ENCODE measurements at regions not wholly inside any gene's neighbourhood (a gene's known extent, or its start where the extent isn't known, plus 50 kb on each side); places are given as distances from the start of the nearest gene placed in this dataset.

DNA sequence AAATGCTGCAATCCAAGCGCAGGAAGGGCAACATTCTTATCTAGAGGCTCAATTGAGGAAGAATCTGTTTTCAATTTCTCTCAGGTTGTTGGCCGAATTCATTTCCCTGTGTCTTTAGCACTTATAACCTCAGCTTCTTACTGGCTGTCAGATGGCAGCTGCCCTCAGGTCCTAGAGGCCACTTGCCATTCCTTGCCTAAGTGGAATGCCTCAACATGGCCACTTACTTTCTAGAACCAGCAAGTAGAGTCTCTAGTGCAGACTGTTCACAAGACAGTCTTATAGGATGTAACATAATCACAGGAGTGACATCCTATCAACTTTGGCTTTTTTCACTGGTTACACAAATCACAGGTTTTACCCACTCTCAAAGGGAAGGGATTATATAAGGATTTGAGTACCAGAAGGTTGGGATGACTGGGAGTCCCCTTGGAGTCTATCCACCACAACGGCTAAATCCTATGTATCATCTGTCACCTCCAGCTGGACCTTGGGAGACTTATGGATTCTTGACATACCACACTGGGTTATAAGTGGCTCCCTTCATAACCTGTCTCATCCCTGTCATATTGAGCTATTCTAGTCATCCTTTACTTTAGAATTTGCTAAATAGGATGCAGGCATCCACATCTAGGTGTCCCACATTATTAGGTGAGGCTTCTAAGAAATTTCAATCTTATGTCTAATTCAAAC, 297.9 kb upstream of the CTSO start:
- H3K9me1 ChIP-seq (replicated peaks; ENCODE audit: control insufficient read depth, extremely low read depth, insufficient read depth, low read length), result no peaks in the 10 kb centered on the region
- no peaks in the 10 kb centered on the region for H3K27me3 ChIP-seq (ENCODE audit: control insufficient read depth in 2 of 2, insufficient read depth in 2 of 2, low read length in 2 of 2)
- FAIRE-seq (no peak), DNase-seq (ENCODE audit: low read depth, low spot score) (no peak)
- no peaks in the 10 kb centered on the region for H3K36me3 ChIP-seq (ENCODE audit: control insufficient read depth in 2 of 2, extremely low read depth in 1 of 2, insufficient read depth in 2 of 2, low read length in 2 of 2)
- ChIA-PET CTCF (no interaction called here), POLR2A (no interaction called here)
- H3K9me3 ChIP-seq (replicated peaks; ENCODE audit: control insufficient read depth, insufficient read depth, low read length), result no peaks in the 10 kb centered on the region
- H3K4me3 ChIP-seq (replicated peaks in 1 of 3; ENCODE audit: insufficient read depth in 1 of 3, low read depth in 1 of 3, low read length in 3 of 3), result no peak overlapping the region
- H3K9ac ChIP-seq (replicated peaks; ENCODE audit: extremely low read depth, insufficient read depth, low read length), result no peak overlapping the region
- no peak overlapping the region for H3K27ac ChIP-seq (ENCODE audit: insufficient read depth, low read depth, low read length)
- H3K79me2 ChIP-seq (ENCODE audit: control insufficient read depth, insufficient read depth, low read length), result no peaks in the 10 kb centered on the region
- intact Hi-C loops (cut with micrococcal nuclease) (no loop called here), dilution Hi-C loops (cut with MboI; ENCODE audit: extremely low pct_ligation_motif_present, low sequenced_read_pairs) (no loop called here)
- no peaks in the 10 kb centered on the region for H3K4me1 ChIP-seq (ENCODE audit: control insufficient read depth, extremely low read depth, insufficient read depth, low read length)
- H4K20me1 ChIP-seq (replicated peaks; ENCODE audit: control insufficient read depth, extremely low read depth, insufficient read depth, low read length), result no peaks in the 10 kb centered on the region
- TF ChIP-seq POLR2AphosphoS5 (IDR thresholded peaks at IDR 0.05; ENCODE audit: insufficient read depth, low read depth, low read length) (no peak), MYC (IDR thresholded peaks at IDR 0.05; ENCODE audit: low read depth, low read length) (no peak), POLR2A (IDR thresholded peaks at IDR 0.05; ENCODE audit: low read depth, low read length) (no peak), CTCF (IDR thresholded peaks at IDR 0.05; ENCODE audit: extremely low read depth in 1 of 2, insufficient read depth in 1 of 2, low read depth in 1 of 2, low read length in 2 of 2) (no peak), EZH2 (IDR thresholded peaks at IDR 0.05; ENCODE audit: borderline replicate concordance, low read depth, low read length, severe bottlenecking) (no peak), JUN (IDR thresholded peaks at IDR 0.05; ENCODE audit: borderline replicate concordance, insufficient read depth, insufficient read length, low read depth) (no peak), FOS (IDR thresholded peaks at IDR 0.05; ENCODE audit: borderline replicate concordance, insufficient read depth, low read length) (no peak)
- TF ChIP-seq, protein P1, sequence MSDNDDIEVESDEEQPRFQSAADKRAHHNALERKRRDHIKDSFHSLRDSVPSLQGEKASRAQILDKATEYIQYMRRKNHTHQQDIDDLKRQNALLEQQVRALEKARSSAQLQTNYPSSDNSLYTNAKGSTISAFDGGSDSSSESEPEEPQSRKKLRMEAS (IDR thresholded peaks at IDR 0.05; ENCODE audit: insufficient read depth, insufficient read length), result no peak
- no TSS peak for BruUV-seq (replicated peaks)
- H3K4me2 ChIP-seq (ENCODE audit: insufficient read depth, low read length), result no peak overlapping the region
- H2AFZ ChIP-seq (ENCODE audit: low read depth, low read length), result no peak overlapping the region

Data from endothelial cell of umbilical vein (primary cell).